OCI-LY1 (cell line): ENCODE measurements at regions not wholly inside any gene's neighbourhood (a gene's known extent, or its start where the extent isn't known, plus 50 kb on each side); places are given as distances from the start of the nearest gene placed in this dataset.

Source experiments
- H2AFZ ChIP-seq: fragments of 200-600 bp; sonication (generic), shearing (Covaris generic); 2 replicates; pipeline ENCODE4 v1.6.0; 2014; ENCODE audit warnings: antibody characterized with exemption, mild to moderate bottlenecking, low read length
- H3F3A ChIP-seq: fragments of 200-600 bp; sonication (generic), shearing (Covaris generic); 2 replicates; pipeline ENCODE4 v1.6.0; 2014; ENCODE audit warnings: mild to moderate bottlenecking, antibody characterized with exemption, low read length, moderate library complexity; ENCODE audit not compliant: insufficient read depth
- H3K27ac ChIP-seq: fragments of 200-600 bp; sonication (generic); 2 replicates; pipeline ENCODE4 v1.5.1; 2014; ENCODE audit warnings: low read length, mixed run types, mild to moderate bottlenecking, low read depth; ENCODE audit not compliant: poor library complexity, severe bottlenecking
- H3K27me3 ChIP-seq: fragments of 200-600 bp; sonication (generic); 2 replicates; pipeline ENCODE4 v1.6.0; 2014; ENCODE audit warnings: antibody characterized with exemption, mild to moderate bottlenecking, low read length, moderate library complexity; ENCODE audit not compliant: insufficient read depth
- H3K36me3 ChIP-seq: fragments of 200-600 bp; sonication (generic); 2 replicates; pipeline ENCODE4 v1.6.1; 2014; ENCODE audit warnings: mild to moderate bottlenecking, antibody characterized with exemption, low read length, moderate library complexity, mixed read lengths; ENCODE audit not compliant: insufficient read depth
- H3K4me1 ChIP-seq: fragments of 200-600 bp; sonication (generic); 2 replicates; pipeline ENCODE4 v1.5.1; 2014; ENCODE audit warnings: mild to moderate bottlenecking, low read length, moderate library complexity; ENCODE audit not compliant: insufficient read depth, severe bottlenecking
- H3K4me2 ChIP-seq: fragments of 200-600 bp; sonication (generic), shearing (Covaris generic); 2 replicates; pipeline ENCODE4 v1.6.1; 2014; ENCODE audit warnings: low read length
- H3K4me3 ChIP-seq: fragments of 200-600 bp; sonication (generic); 2 replicates; pipeline ENCODE4 v1.5.1; 2014; ENCODE audit warnings: low read length, low read depth, mild to moderate bottlenecking, mixed read lengths; ENCODE audit not compliant: poor library complexity, severe bottlenecking
- H3K79me2 ChIP-seq: fragments of 200-600 bp; shearing (Covaris generic); 2 replicates; pipeline ENCODE4 v1.6.1; 2016; ENCODE audit warnings: mixed run types, low read length, mixed read lengths; ENCODE audit not compliant: insufficient read depth
- H3K9ac ChIP-seq: fragments of 200-600 bp; sonication (generic), shearing (Covaris generic); 2 replicates; pipeline ENCODE4 v1.6.1; 2014; ENCODE audit warnings: mild to moderate bottlenecking, low read length, mixed read lengths
- H3K9me2 ChIP-seq: fragments of 200-600 bp; sonication (generic), shearing (Covaris generic); 2 replicates; pipeline ENCODE4 v1.6.1; 2014; ENCODE audit warnings: low read depth, mild to moderate bottlenecking, low read length, mixed read lengths
- H3K9me3 ChIP-seq: fragments of 200-600 bp; shearing (Covaris generic); 2 replicates; pipeline ENCODE4 v1.6.1; 2014; ENCODE audit warnings: low read length, mixed read lengths
- H4K20me1 ChIP-seq: fragments of 200-600 bp; sonication (generic), shearing (Covaris generic); 2 replicates; pipeline ENCODE4 v1.6.0; 2016; ENCODE audit warnings: mild to moderate bottlenecking, low read length; ENCODE audit not compliant: insufficient read depth
- EZH2 ChIP-seq: fragments of 200-600 bp; sonication (generic), shearing (Covaris generic); IDR thresholded peaks from 2 replicates; pipeline ENCODE4 v1.8.0; 2017; ENCODE audit warnings: borderline replicate concordance, mixed run types, mild to moderate bottlenecking, antibody characterized with exemption, low read length, moderate library complexity, mixed read lengths
- TF ChIP-seq, protein P1 (sequence below): fragments of 200-600 bp; sonication (generic), shearing (Covaris generic); IDR thresholded peaks from 2 replicates; pipeline ENCODE4 v1.5.1; 2017; ENCODE audit warnings: mild to moderate bottlenecking, antibody characterized with exemption, low read length, moderate library complexity, mixed read lengths

- Histone ChIP-seq H3K9ac (no peak overlapping the region), H4K20me1 (no peaks in the 10 kb centered on the region), H3K4me2 (no peak overlapping the region), H3K79me2 (no peaks in the 10 kb centered on the region), H3K9me2 (no peaks in the 10 kb centered on the region), H3F3A (no peaks in the 10 kb centered on the region), H3K36me3 (no peaks in the 10 kb centered on the region), H3K4me1 (no peaks in the 10 kb centered on the region), H3K4me3 (no peak overlapping the region), H3K27ac (no peak overlapping the region), H2AFZ (no peak overlapping the region), H3K27me3 (no peaks in the 10 kb centered on the region), H3K9me3 (no peaks in the 10 kb centered on the region)
- TF ChIP-seq, protein P1, sequence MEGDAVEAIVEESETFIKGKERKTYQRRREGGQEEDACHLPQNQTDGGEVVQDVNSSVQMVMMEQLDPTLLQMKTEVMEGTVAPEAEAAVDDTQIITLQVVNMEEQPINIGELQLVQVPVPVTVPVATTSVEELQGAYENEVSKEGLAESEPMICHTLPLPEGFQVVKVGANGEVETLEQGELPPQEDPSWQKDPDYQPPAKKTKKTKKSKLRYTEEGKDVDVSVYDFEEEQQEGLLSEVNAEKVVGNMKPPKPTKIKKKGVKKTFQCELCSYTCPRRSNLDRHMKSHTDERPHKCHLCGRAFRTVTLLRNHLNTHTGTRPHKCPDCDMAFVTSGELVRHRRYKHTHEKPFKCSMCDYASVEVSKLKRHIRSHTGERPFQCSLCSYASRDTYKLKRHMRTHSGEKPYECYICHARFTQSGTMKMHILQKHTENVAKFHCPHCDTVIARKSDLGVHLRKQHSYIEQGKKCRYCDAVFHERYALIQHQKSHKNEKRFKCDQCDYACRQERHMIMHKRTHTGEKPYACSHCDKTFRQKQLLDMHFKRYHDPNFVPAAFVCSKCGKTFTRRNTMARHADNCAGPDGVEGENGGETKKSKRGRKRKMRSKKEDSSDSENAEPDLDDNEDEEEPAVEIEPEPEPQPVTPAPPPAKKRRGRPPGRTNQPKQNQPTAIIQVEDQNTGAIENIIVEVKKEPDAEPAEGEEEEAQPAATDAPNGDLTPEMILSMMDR, result no peak
- TF ChIP-seq EZH2, result no peak
These were observed 233.0 kb upstream of the PRR20A start for GRCh38 chr13:56907766-56908165.

DNA sequence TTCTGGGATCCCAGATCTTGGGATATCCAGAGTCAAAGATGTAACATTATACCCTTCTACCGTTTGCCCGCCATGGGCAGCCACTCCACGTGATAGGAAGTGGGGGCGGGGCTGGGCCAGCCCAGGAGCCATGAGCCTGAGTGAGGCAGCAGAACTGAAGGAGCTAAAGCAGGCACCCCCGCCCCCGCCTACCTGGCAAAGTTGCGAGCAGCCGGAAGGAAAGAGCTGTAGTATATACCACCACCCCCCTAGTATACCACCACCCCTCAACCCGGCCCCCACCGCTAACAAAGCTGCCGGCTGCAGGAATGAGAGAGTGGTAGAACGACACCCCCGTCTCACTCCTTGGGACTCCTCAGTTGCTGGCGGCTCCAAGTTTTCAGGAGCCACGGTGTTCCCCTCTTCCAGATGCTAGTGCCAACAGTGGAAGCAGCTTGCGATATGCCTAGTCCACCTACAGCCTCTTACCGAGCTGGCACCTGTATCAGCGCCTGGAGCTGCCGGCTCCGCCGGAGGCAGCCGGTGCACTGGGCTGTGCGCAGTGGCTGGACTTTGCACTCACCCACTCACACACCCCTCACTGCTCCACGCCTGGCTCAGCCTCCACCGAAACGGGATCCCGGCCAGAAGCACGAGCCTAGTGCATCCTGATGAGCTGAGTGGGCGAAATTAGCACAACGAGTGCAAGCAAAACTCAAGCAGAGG is 230.7 kb upstream of the PRR20A start:
- Histone ChIP-seq H3K4me3 (no peak overlapping the region), H3K9ac (no peak overlapping the region), H3K27ac (no peak overlapping the region), H3K4me2 (no peak overlapping the region), H4K20me1 (no peaks in the 10 kb centered on the region), H3K9me3 (no peaks in the 10 kb centered on the region), H3K79me2 (no peaks in the 10 kb centered on the region), H3K36me3 (no peaks in the 10 kb centered on the region), H3K9me2 (no peaks in the 10 kb centered on the region), H2AFZ (no peak overlapping the region), H3K4me1 (no peaks in the 10 kb centered on the region), H3K27me3 (no peaks in the 10 kb centered on the region), H3F3A (no peaks in the 10 kb centered on the region)
- no peak for TF ChIP-seq EZH2
- TF ChIP-seq, protein P1, result no peak

DNA sequence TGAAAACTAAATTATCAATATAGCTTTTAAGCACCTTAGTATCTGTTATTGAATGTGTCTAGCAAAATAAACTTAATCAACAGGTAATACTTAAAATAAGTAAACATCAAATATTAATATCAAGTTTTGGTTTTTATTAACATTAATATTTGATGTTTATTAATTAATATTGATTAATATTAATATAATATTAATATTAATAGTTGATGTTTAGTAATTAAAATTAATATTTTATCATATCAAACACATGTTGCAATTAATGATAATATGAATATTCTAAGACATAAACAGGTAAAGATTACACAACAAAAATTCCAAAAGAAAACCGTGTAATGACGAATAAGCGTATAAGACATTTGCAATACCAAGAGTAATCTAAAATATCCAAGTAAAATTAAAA is 222.8 kb upstream of the PRR20A start:
- Histone ChIP-seq H3K9me2 (no peaks in the 10 kb centered on the region), H4K20me1 (no peaks in the 10 kb centered on the region), H3F3A (no peaks in the 10 kb centered on the region), H3K36me3 (no peaks in the 10 kb centered on the region), H3K9ac (no peak overlapping the region), H3K4me2 (no peak overlapping the region), H3K27ac (no peak overlapping the region), H3K27me3 (no peaks in the 10 kb centered on the region), H2AFZ (no peak overlapping the region), H3K79me2 (no peaks in the 10 kb centered on the region), H3K4me1 (no peaks in the 10 kb centered on the region), H3K9me3 (no peaks in the 10 kb centered on the region), H3K4me3 (no peak overlapping the region)
- TF ChIP-seq, protein P1, result no peak
- TF ChIP-seq EZH2, result no peak
